Large intestine (tissue), 3 donors: ENCODE measurements at regions not wholly inside any gene's neighbourhood (a gene's known extent, or its start where the extent isn't known, plus 50 kb on each side); places are given as distances from the start of the nearest gene placed in this dataset.
"Not testable (repeated sequence)": the region's sequence is repeated elsewhere in the genome, so short reads cannot be mapped to it uniquely, and the experiment has no call there.

ENCODE experiments used
- DNase-seq, 2 donors: peaks; one replicate each; pipeline versions ENCODE4 v3.0.0 to v3.0.0-alpha.2; 2013
- H3K27ac ChIP-seq: one replicate; pipeline ENCODE4 v1.5.1; 2013; ENCODE audit warnings: low read length
- H3K27me3 ChIP-seq: 2 replicates; pipeline ENCODE4 v1.6.1; 2013; ENCODE audit warnings: low read length; ENCODE audit not compliant: control insufficient read depth, insufficient read depth
- H3K36me3 ChIP-seq: 2 replicates; pipeline ENCODE4 v1.6.1; 2013; ENCODE audit warnings: low read length; ENCODE audit not compliant: control insufficient read depth, insufficient read depth
- H3K4me1 ChIP-seq: one replicate; pipeline ENCODE4 v1.6.1; 2013; ENCODE audit warnings: low read length; ENCODE audit not compliant: control insufficient read depth, insufficient read depth
- H3K4me3 ChIP-seq: one replicate; pipeline ENCODE4 v1.5.1; 2013; ENCODE audit warnings: low read length
- H3K9me3 ChIP-seq: one replicate; pipeline ENCODE4 v1.6.1; 2013; ENCODE audit warnings: mild to moderate bottlenecking, low read depth, low read length, moderate library complexity; ENCODE audit not compliant: control insufficient read depth
- WGBS: methylation state at CpG from one replicate; pipeline ENCODE4 v1.1.5; 2013; ENCODE audit warnings: low lambda C conversion rate; ENCODE audit not compliant: insufficient coverage; 5-methylcytosine and 5-hydroxymethylcytosine counted together

GRCh38 chr19:30842926-30843325 is 470.7 kb downstream of the ZNF536 start:
- Histone ChIP-seq H3K9me3 (no peaks in the 10 kb centered on the region), H3K4me1 (no peaks in the 10 kb centered on the region), H3K4me3 (no peak overlapping the region), H3K36me3 (no peaks in the 10 kb centered on the region), H3K27me3 (no peaks in the 10 kb centered on the region), H3K27ac (no peak overlapping the region)
- no peak for DNase-seq
- WGBS = no CpG with 5 or more reads among the region's 8 CpGs

- 100% methylated on average over 1 of the region's 5 CpGs for WGBS
- Histone ChIP-seq H3K27ac (no peak overlapping the region), H3K4me3 (no peak overlapping the region), H3K4me1 (no peaks in the 10 kb centered on the region), H3K9me3 (no peaks in the 10 kb centered on the region), H3K36me3 (no peaks in the 10 kb centered on the region), H3K27me3 (no peaks in the 10 kb centered on the region)
- DNase-seq = no peak
Measured at GRCh38 chr19:30841934-30842333, 469.8 kb downstream of the ZNF536 start.

- no CpG with 5 or more reads among the region's 5 CpGs for WGBS
- Histone ChIP-seq H3K36me3 (no peaks in the 10 kb centered on the region), H3K27me3 (no peaks in the 10 kb centered on the region), H3K27ac (no peak overlapping the region), H3K9me3 (no peaks in the 10 kb centered on the region), H3K4me3 (no peak overlapping the region), H3K4me1 (no peaks in the 10 kb centered on the region)
- DNase-seq = no peak
Measured at GRCh38 chr19:30830875-30831274, 458.7 kb downstream of the ZNF536 start.

- DNase-seq, H3K36me3 ChIP-seq, H3K9me3 ChIP-seq, H3K4me3 ChIP-seq, H3K27me3 ChIP-seq, H3K27ac ChIP-seq, H3K4me1 ChIP-seq: not testable (repeated sequence)
- 100% methylated on average over 3 of the region's 5 CpGs for WGBS
Measured at GRCh38 chr19:30825505-30825904, 453.3 kb downstream of the ZNF536 start.

GRCh38 chr19:30824809-30825208 is 452.6 kb downstream of the ZNF536 start:
- Histone ChIP-seq H3K36me3 (no peaks in the 10 kb centered on the region), H3K4me3 (no peak overlapping the region), H3K9me3 (no peaks in the 10 kb centered on the region), H3K4me1 (no peaks in the 10 kb centered on the region), H3K27me3 (no peaks in the 10 kb centered on the region), H3K27ac (no peak overlapping the region)
- DNase-seq = no peak
- WGBS = 100% methylated on average over 2 of the region's 2 CpGs

GRCh38 chr19:30817965-30818567 is 445.9 kb downstream of the ZNF536 start:
- no peaks in the 10 kb centered on the region for H3K4me1 ChIP-seq
- no peak overlapping the region for H3K4me3 ChIP-seq
- H3K9me3 ChIP-seq = no peaks in the 10 kb centered on the region
- 87% methylated on average over 2 of the region's 3 CpGs for WGBS
- H3K36me3 ChIP-seq = no peaks in the 10 kb centered on the region
- no peak overlapping the region for H3K27ac ChIP-seq
- no peaks in the 10 kb centered on the region for H3K27me3 ChIP-seq
- DNase-seq = no peak

GRCh38 chr19:30817197-30817596 is 445.0 kb downstream of the ZNF536 start:
- Histone ChIP-seq H3K27me3 (no peaks in the 10 kb centered on the region), H3K36me3 (no peaks in the 10 kb centered on the region), H3K27ac (no peak overlapping the region), H3K4me3 (no peak overlapping the region), H3K4me1 (no peaks in the 10 kb centered on the region), H3K9me3 (no peaks in the 10 kb centered on the region)
- DNase-seq = no peak
- WGBS = no CpG with 5 or more reads among the region's 12 CpGs

GRCh38 chr19:30815889-30816580 is 443.9 kb downstream of the ZNF536 start:
- DNase-seq = no peak
- Histone ChIP-seq H3K4me3 (no peak overlapping the region), H3K4me1 (no peaks in the 10 kb centered on the region), H3K27me3 (no peaks in the 10 kb centered on the region), H3K36me3 (no peaks in the 10 kb centered on the region), H3K9me3 (no peaks in the 10 kb centered on the region), H3K27ac (no peak overlapping the region)

GRCh38 chr19:30812099-30812678 is 440.0 kb downstream of the ZNF536 start:
- WGBS = 20% methylated on average over 1 of the region's 8 CpGs

GRCh38 chr19:30811397-30812098 is 439.4 kb downstream of the ZNF536 start:
- H3K27me3 ChIP-seq = no peaks in the 10 kb centered on the region
- no peak for DNase-seq
- WGBS = no CpG with 5 or more reads among the region's 10 CpGs
- H3K27ac ChIP-seq = no peak overlapping the region
- no peak overlapping the region for H3K4me3 ChIP-seq
- H3K4me1 ChIP-seq = no peaks in the 10 kb centered on the region
- no peaks in the 10 kb centered on the region for H3K9me3 ChIP-seq
- H3K36me3 ChIP-seq = no peaks in the 10 kb centered on the region

More at GRCh38 chr19:30812099-30812678, 440.0 kb downstream of the ZNF536 start:
- Histone ChIP-seq H3K4me1 (no peaks in the 10 kb centered on the region), H3K9me3 (no peaks in the 10 kb centered on the region), H3K27ac (no peak overlapping the region), H3K27me3 (no peaks in the 10 kb centered on the region), H3K36me3 (no peaks in the 10 kb centered on the region), H3K4me3 (no peak overlapping the region)
- no peak for DNase-seq
